Osteocyte (in vitro differentiated cells): ENCODE measurements at regions not wholly inside any gene's neighbourhood (a gene's known extent, or its start where the extent isn't known, plus 50 kb on each side); places are given as distances from the start of the nearest gene placed in this dataset.
A peak's percentile ranks its signal among the peaks of the same experiment; 100 is the strongest.

Experiments
- DNase-seq: peaks from one replicate; pipeline ENCODE4 v3.0.0; 2021; ENCODE audit warnings: mixed read lengths; ENCODE audit not compliant: unreplicated experiment; ENCODE audit errors: extremely low spot score
- H3K27ac Mint-ChIP-seq: one replicate; pipeline ENCODE4 v1.8.0; 2021; ENCODE audit warnings: mild to moderate bottlenecking, mixed read lengths; ENCODE audit not compliant: unreplicated experiment
- H3K27me3 Mint-ChIP-seq: one replicate; pipeline ENCODE4 v1.8.0; 2021; ENCODE audit warnings: mixed read lengths; ENCODE audit not compliant: unreplicated experiment
- H3K36me3 Mint-ChIP-seq: one replicate; pipeline ENCODE4 v1.8.0; 2021; ENCODE audit warnings: mixed read lengths; ENCODE audit not compliant: unreplicated experiment
- H3K4me1 Mint-ChIP-seq: one replicate; pipeline ENCODE4 v1.8.0; 2021; ENCODE audit warnings: mixed read lengths; ENCODE audit not compliant: unreplicated experiment
- H3K4me3 Mint-ChIP-seq: one replicate; pipeline ENCODE4 v1.8.0; 2021; ENCODE audit warnings: mild to moderate bottlenecking, moderate library complexity, mixed read lengths; ENCODE audit not compliant: unreplicated experiment
- H3K9me3 Mint-ChIP-seq: one replicate; pipeline ENCODE4 v1.8.0; 2021; ENCODE audit warnings: mixed read lengths; ENCODE audit not compliant: unreplicated experiment
- CTCF ChIP-seq: fragments of 200-600 bp; sonication (generic); IDR thresholded peaks from 2 replicates; pipeline ENCODE4 v1.5.0; 2021; ENCODE audit warnings: antibody characterized with exemption, mild to moderate bottlenecking, moderate library complexity

GRCh38 chr22:47421846-47422245, 659.4 kb downstream of the TBC1D22A start:
- Mint-ChIP-seq H3K27me3 (no peaks in the 10 kb centered on the region), H3K4me3 (no peak overlapping the region), H3K27ac (no peak overlapping the region), H3K36me3 (no peaks in the 10 kb centered on the region), H3K4me1 (no peaks in the 10 kb centered on the region), H3K9me3 (peaks cover 50% of the 10 kb centered on the region)
- peak; percentile 70 for DNase-seq
- TF ChIP-seq CTCF = no peak

GRCh38 chr22:47420211-47420610, 657.8 kb downstream of the TBC1D22A start:
- TF ChIP-seq CTCF = no peak
- DNase-seq = no peak
- Mint-ChIP-seq H3K9me3 (peaks cover 53% of the 10 kb centered on the region), H3K36me3 (no peaks in the 10 kb centered on the region), H3K4me3 (no peak overlapping the region), H3K4me1 (no peaks in the 10 kb centered on the region), H3K27ac (no peak overlapping the region), H3K27me3 (no peaks in the 10 kb centered on the region)

- peak; percentile 51 for DNase-seq
- Mint-ChIP-seq H3K27me3 (no peaks in the 10 kb centered on the region), H3K36me3 (no peaks in the 10 kb centered on the region), H3K4me1 (no peaks in the 10 kb centered on the region), H3K9me3 (peaks cover 53% of the 10 kb centered on the region), H3K27ac (no peak overlapping the region), H3K4me3 (no peak overlapping the region)
- no peak for TF ChIP-seq CTCF
Observed at GRCh38 chr22:47419239-47419638, 656.8 kb downstream of the TBC1D22A start.

- Mint-ChIP-seq H3K27ac (no peak overlapping the region), H3K27me3 (no peaks in the 10 kb centered on the region), H3K9me3 (peaks cover 54% of the 10 kb centered on the region), H3K4me3 (no peak overlapping the region), H3K36me3 (no peaks in the 10 kb centered on the region), H3K4me1 (no peaks in the 10 kb centered on the region)
- peak; percentile 62 for DNase-seq
- no peak for TF ChIP-seq CTCF
Observed at GRCh38 chr22:47417699-47418098, 655.2 kb downstream of the TBC1D22A start.

- peak; percentile 78 for DNase-seq
- no peak overlapping the region for H3K4me3 Mint-ChIP-seq
- no peaks in the 10 kb centered on the region for H3K4me1 Mint-ChIP-seq
- H3K9me3 Mint-ChIP-seq = peaks cover 40% of the 10 kb centered on the region
- no peak for TF ChIP-seq CTCF
- no peak overlapping the region for H3K27ac Mint-ChIP-seq
- H3K27me3 Mint-ChIP-seq = no peaks in the 10 kb centered on the region
- H3K36me3 Mint-ChIP-seq = no peaks in the 10 kb centered on the region
Observed at GRCh38 chr22:47411006-47411405, 648.6 kb downstream of the TBC1D22A start.
